ENCODE measurements at regions not wholly inside any gene's neighbourhood (a gene's known extent, or its start where the extent isn't known, plus 50 kb on each side); places are given as distances from the start of the nearest gene placed in this dataset.
A peak's percentile ranks its signal among the peaks of the same experiment; 100 is the strongest.
"Not testable (repeated sequence)": the region's sequence is repeated elsewhere in the genome, so short reads cannot be mapped to it uniquely, and the experiment has no call there.

GRCh38 chr3:147712758-147713157 is 303.6 kb downstream of the ZIC1 start:
- in situ Hi-C loops (cut with HindIII; ENCODE audit: low pct_unique_long_range_greater_than_20kb, low sequenced_read_pairs); DNase-seq (ENCODE audit: low read depth, low spot score): not testable (repeated sequence)

- in situ Hi-C loops (cut with HindIII; ENCODE audit: low pct_unique_long_range_greater_than_20kb, low sequenced_read_pairs), result no loop called here
- no peak for DNase-seq (ENCODE audit: low read depth, low spot score)
These were observed 304.3 kb downstream of the ZIC1 start for GRCh38 chr3:147713234-147714133.

- in situ Hi-C loops (cut with HindIII; ENCODE audit: low pct_unique_long_range_greater_than_20kb, low sequenced_read_pairs), result no loop called here
- no peak for DNase-seq (ENCODE audit: low read depth, low spot score)
These were observed 320.5 kb downstream of the ZIC1 start for GRCh38 chr3:147729641-147730040.

GRCh38 chr3:147730284-147730683 is 321.1 kb downstream of the ZIC1 start:
- in situ Hi-C loops (cut with HindIII; ENCODE audit: low pct_unique_long_range_greater_than_20kb, low sequenced_read_pairs), result no loop called here
- DNase-seq (ENCODE audit: low read depth, low spot score), result no peak

- DNase-seq (ENCODE audit: low read depth, low spot score), result no peak
- in situ Hi-C loops (cut with HindIII; ENCODE audit: low pct_unique_long_range_greater_than_20kb, low sequenced_read_pairs), result no loop called here
These were observed 324.1 kb downstream of the ZIC1 start for GRCh38 chr3:147733217-147733616.

GRCh38 chr3:147735616-147736015 is 326.5 kb downstream of the ZIC1 start:
- in situ Hi-C loops (cut with HindIII; ENCODE audit: low pct_unique_long_range_greater_than_20kb, low sequenced_read_pairs), result no loop called here
- DNase-seq (ENCODE audit: low read depth, low spot score), result peak; percentile 50

GRCh38 chr3:147736226-147736625 is 327.1 kb downstream of the ZIC1 start:
- in situ Hi-C loops (cut with HindIII; ENCODE audit: low pct_unique_long_range_greater_than_20kb, low sequenced_read_pairs), result no loop called here
- DNase-seq (ENCODE audit: low read depth, low spot score), result no peak

GRCh38 chr3:147737376-147737775 is 328.2 kb downstream of the ZIC1 start:
- DNase-seq (ENCODE audit: low read depth, low spot score), result no peak
- in situ Hi-C loops (cut with HindIII; ENCODE audit: low pct_unique_long_range_greater_than_20kb, low sequenced_read_pairs), result no loop called here

- no peak for DNase-seq (ENCODE audit: low read depth, low spot score)
- in situ Hi-C loops (cut with HindIII; ENCODE audit: low pct_unique_long_range_greater_than_20kb, low sequenced_read_pairs), result no loop called here
These were observed 331.8 kb downstream of the ZIC1 start for GRCh38 chr3:147740928-147741327.

GRCh38 chr3:147744967-147745366 is 335.8 kb downstream of the ZIC1 start:
- no peak for DNase-seq (ENCODE audit: low read depth, low spot score)
- in situ Hi-C loops (cut with HindIII; ENCODE audit: low pct_unique_long_range_greater_than_20kb, low sequenced_read_pairs), result no loop called here

- DNase-seq (ENCODE audit: low read depth, low spot score), result no peak
- in situ Hi-C loops (cut with HindIII; ENCODE audit: low pct_unique_long_range_greater_than_20kb, low sequenced_read_pairs), result no loop called here
These were observed 346.1 kb downstream of the ZIC1 start for GRCh38 chr3:147755310-147755709.

- in situ Hi-C loops (cut with HindIII; ENCODE audit: low pct_unique_long_range_greater_than_20kb, low sequenced_read_pairs), result no loop called here
- DNase-seq (ENCODE audit: low read depth, low spot score), result no peak
These were observed 347.3 kb downstream of the ZIC1 start for GRCh38 chr3:147756476-147756875.

- in situ Hi-C loops (cut with HindIII; ENCODE audit: low pct_unique_long_range_greater_than_20kb, low sequenced_read_pairs), result no loop called here
- DNase-seq (ENCODE audit: low read depth, low spot score), result no peak
These were observed 348.7 kb downstream of the ZIC1 start for GRCh38 chr3:147757866-147758265.

GRCh38 chr3:147758771-147759170 is 349.6 kb downstream of the ZIC1 start:
- no peak for DNase-seq (ENCODE audit: low read depth, low spot score)
- in situ Hi-C loops (cut with HindIII; ENCODE audit: low pct_unique_long_range_greater_than_20kb, low sequenced_read_pairs), result no loop called here

GRCh38 chr3:147760085-147760484 is 350.9 kb downstream of the ZIC1 start:
- in situ Hi-C loops (cut with HindIII; ENCODE audit: low pct_unique_long_range_greater_than_20kb, low sequenced_read_pairs), result no loop called here
- DNase-seq (ENCODE audit: low read depth, low spot score), result no peak

GRCh38 chr3:147760941-147761340 is 351.8 kb downstream of the ZIC1 start:
- in situ Hi-C loops (cut with HindIII; ENCODE audit: low pct_unique_long_range_greater_than_20kb, low sequenced_read_pairs), result no loop called here
- DNase-seq (ENCODE audit: low read depth, low spot score), result no peak

GRCh38 chr3:147773116-147773630 is 364.0 kb downstream of the ZIC1 start:
- in situ Hi-C loops (cut with HindIII; ENCODE audit: low pct_unique_long_range_greater_than_20kb, low sequenced_read_pairs), result no loop called here
- DNase-seq (ENCODE audit: low read depth, low spot score), result no peak

GRCh38 chr3:147775411-147775810 is 366.2 kb downstream of the ZIC1 start:
- in situ Hi-C loops (cut with HindIII; ENCODE audit: low pct_unique_long_range_greater_than_20kb, low sequenced_read_pairs), result no loop called here
- no peak for DNase-seq (ENCODE audit: low read depth, low spot score)

- DNase-seq (ENCODE audit: low read depth, low spot score), result no peak
- in situ Hi-C loops (cut with HindIII; ENCODE audit: low pct_unique_long_range_greater_than_20kb, low sequenced_read_pairs), result no loop called here
These were observed 366.8 kb downstream of the ZIC1 start for GRCh38 chr3:147775816-147776530.
